ENCODE measurements at regions not wholly inside any gene's neighbourhood (a gene's known extent, or its start where the extent isn't known, plus 50 kb on each side); places are given as distances from the start of the nearest gene placed in this dataset.

GRCh38 chr5:68627001-68627400 is 411.4 kb downstream of the PIK3R1 start:
- no peak for TF ChIP-seq CTCF (IDR thresholded peaks at IDR 0.05 in 8 of 11, conservative IDR thresholded peaks at IDR 0.05 in 3 of 11)
- no peak for TF ChIP-seq POLR2AphosphoS5 (IDR thresholded peaks at IDR 0.05)
